CD4-positive, alpha-beta memory T cell (primary cell): ENCODE measurements at regions not wholly inside any gene's neighbourhood (a gene's known extent, or its start where the extent isn't known, plus 50 kb on each side); places are given as distances from the start of the nearest gene placed in this dataset.
A peak's percentile ranks its signal among the peaks of the same experiment; 100 is the strongest.

ENCODE experiments used
- CTCF ChIA-PET: fragments of 350-600 bp; sonication (Branson Sonifier 250); formaldehyde crosslinking; loops from one replicate; lab custom pipeline; 2021; ENCODE audit warnings: inconsistent platforms; ENCODE audit not compliant: partially characterized antibody; lab: Charles Lee
- POLR2A ChIA-PET: fragments of 350-600 bp; sonication (Branson Sonifier 250); formaldehyde crosslinking; loops from one replicate; lab custom pipeline; 2021; ENCODE audit not compliant: partially characterized antibody; lab: Charles Lee
- DNase-seq, 5 donors: peaks; one replicate each; pipeline versions ENCODE4 v3.0.0 to v3.0.0-alpha.2; 2020 to 2022; ENCODE audit warnings: mixed read lengths in 1 of 5
- H3K27ac ChIP-seq: one replicate; pipeline ENCODE4 v1.7.0; 2013; ENCODE audit warnings: low read depth, low read length
- H3K27me3 ChIP-seq: 2 replicates; pipeline ENCODE4 v1.7.0; 2013; ENCODE audit warnings: mild to moderate bottlenecking, low read length, moderate library complexity; ENCODE audit not compliant: insufficient read depth
- H3K36me3 ChIP-seq: 2 replicates; pipeline ENCODE4 v1.7.0; 2013; ENCODE audit warnings: mild to moderate bottlenecking, low read length, moderate library complexity; ENCODE audit not compliant: insufficient read depth
- H3K4me1 ChIP-seq: 2 replicates; pipeline ENCODE4 v1.7.0; 2013; ENCODE audit warnings: mild to moderate bottlenecking, low read length, moderate library complexity; ENCODE audit not compliant: insufficient read depth
- H3K4me3 ChIP-seq, 2 donors: one replicate each; pipeline ENCODE4 v1.7.0; 2013; ENCODE audit warnings: low read length in 2 of 2, mild to moderate bottlenecking in 1 of 2
- H3K9me3 ChIP-seq, 2 donors: one replicate each; pipeline ENCODE4 v1.7.0; 2013; ENCODE audit warnings: low read length in 2 of 2, control low read depth in 1 of 2; ENCODE audit not compliant: control insufficient read depth in 1 of 2
- H3K27ac Mint-ChIP-seq, 7 donors: one replicate each; pipeline ENCODE4 v1.8.0; 2020 to 2021; ENCODE audit warnings: mixed read lengths in 7 of 7, mild to moderate bottlenecking in 6 of 7, inconsistent platforms in 3 of 7, moderate library complexity in 3 of 7
- H3K27me3 Mint-ChIP-seq, 2 donors: one replicate each; pipeline ENCODE4 v1.8.0; 2020 to 2021; ENCODE audit warnings: mixed read lengths in 2 of 2
- H3K36me3 Mint-ChIP-seq, 2 donors: one replicate each; pipeline ENCODE4 v1.8.0; 2020 to 2021; ENCODE audit warnings: mixed read lengths in 2 of 2, inconsistent platforms in 1 of 2, mild to moderate bottlenecking in 1 of 2
- H3K4me1 Mint-ChIP-seq, 4 donors: one replicate each; pipeline ENCODE4 v1.8.0; 2020 to 2021; ENCODE audit warnings: mixed read lengths in 4 of 4, mild to moderate bottlenecking in 1 of 4
- H3K4me3 Mint-ChIP-seq, 8 donors: one replicate each; pipeline ENCODE4 v1.8.0; 2020 to 2021; ENCODE audit warnings: mixed read lengths in 8 of 8, mild to moderate bottlenecking in 7 of 8, moderate library complexity in 6 of 8, inconsistent platforms in 3 of 8
- H3K9me3 Mint-ChIP-seq, 8 donors: one replicate each; pipeline ENCODE4 v1.8.0; 2020 to 2021; ENCODE audit warnings: mixed read lengths in 8 of 8, mild to moderate bottlenecking in 5 of 8, inconsistent platforms in 3 of 8, moderate library complexity in 1 of 8
- intact Hi-C: fragments of 100-400 bp; cut with micrococcal nuclease; formaldehyde crosslinking; loops from one replicate; pipeline ENCODE4 v1.15.1; 2023

GRCh38 chr3:125645616-125646015 lies 50.3 kb upstream of the OSBPL11 start:
- Mint-ChIP-seq H3K36me3 (no peaks in the 10 kb centered on the region), H3K27ac (no peak overlapping the region), H3K27me3 (no peaks in the 10 kb centered on the region), H3K4me3 (no peak overlapping the region), H3K9me3 (no peaks in the 10 kb centered on the region), H3K4me1 (no peaks in the 10 kb centered on the region)
- no peak for DNase-seq
- no peak overlapping the region for H3K4me3 ChIP-seq
- intact Hi-C loops, result no loop called here
- ChIA-PET CTCF (no interaction called here), POLR2A (no interaction called here)
- H3K27ac ChIP-seq, result no peak overlapping the region
- no peaks in the 10 kb centered on the region for H3K9me3 ChIP-seq
- no peaks in the 10 kb centered on the region for H3K36me3 ChIP-seq
- no peaks in the 10 kb centered on the region for H3K4me1 ChIP-seq
- no peaks in the 10 kb centered on the region for H3K27me3 ChIP-seq

DNA sequence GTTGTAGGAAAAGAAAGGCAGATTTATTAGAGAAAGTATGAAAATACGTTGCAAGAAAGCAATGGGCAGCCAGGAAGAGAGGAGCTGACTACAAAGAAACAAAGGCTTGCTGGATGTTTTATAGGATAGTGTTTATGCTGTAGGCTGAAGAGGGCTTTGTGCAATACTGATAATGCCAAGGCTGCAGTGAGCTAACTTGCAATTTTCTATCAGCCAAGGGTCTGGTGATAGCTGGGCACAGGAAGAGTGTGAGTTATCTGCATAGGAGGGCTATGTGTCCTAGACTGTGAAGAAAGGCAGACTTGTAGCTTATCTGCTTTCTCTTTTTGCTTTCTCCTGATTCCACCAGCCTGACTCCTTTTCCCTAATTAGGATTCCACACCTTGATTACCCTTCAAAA lies 51.3 kb upstream of the OSBPL11 start:
- H3K9me3 ChIP-seq, result no peaks in the 10 kb centered on the region
- H3K4me3 ChIP-seq, result no peak overlapping the region
- Mint-ChIP-seq H3K27ac (no peak overlapping the region), H3K4me3 (no peak overlapping the region), H3K36me3 (no peaks in the 10 kb centered on the region), H3K27me3 (no peaks in the 10 kb centered on the region), H3K4me1 (no peaks in the 10 kb centered on the region), H3K9me3 (no peaks in the 10 kb centered on the region)
- H3K36me3 ChIP-seq, result no peaks in the 10 kb centered on the region
- CTCF ChIA-PET, result no interaction called here
- intact Hi-C loops, result no loop called here
- DNase-seq, result no peak
- POLR2A ChIA-PET, result no interaction called here
- H3K4me1 ChIP-seq, result no peaks in the 10 kb centered on the region
- no peaks in the 10 kb centered on the region for H3K27me3 ChIP-seq
- H3K27ac ChIP-seq, result no peak overlapping the region

GRCh38 chr3:125647318-125648014 lies 52.2 kb upstream of the OSBPL11 start:
- H3K27ac Mint-ChIP-seq, result no peak overlapping the region
- CTCF ChIA-PET, result no interaction called here
- H3K36me3 Mint-ChIP-seq, result no peaks in the 10 kb centered on the region

DNA sequence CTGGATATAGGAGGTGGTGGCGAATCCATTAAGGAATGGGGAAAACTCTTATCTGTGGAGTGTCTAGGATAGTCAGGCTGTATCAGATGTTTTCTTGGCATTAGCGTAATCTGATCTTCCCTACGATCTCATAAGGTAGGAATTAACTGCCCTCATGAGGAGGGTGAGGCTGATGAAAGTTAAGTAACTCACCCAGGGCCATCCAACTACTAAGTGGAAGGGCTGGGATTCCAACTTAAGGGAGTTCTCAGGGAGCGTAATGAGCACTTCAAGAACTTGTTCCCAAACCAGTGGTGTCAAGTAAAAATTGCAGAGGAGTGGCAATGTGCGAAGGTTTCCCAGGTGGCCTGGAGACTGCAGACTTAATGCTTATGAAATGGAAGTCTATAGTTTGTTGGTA lies 55.9 kb upstream of the OSBPL11 start:
- no peak for DNase-seq
- Histone ChIP-seq H3K9me3 (no peaks in the 10 kb centered on the region), H3K27me3 (no peaks in the 10 kb centered on the region), H3K4me1 (no peaks in the 10 kb centered on the region), H3K36me3 (no peaks in the 10 kb centered on the region), H3K4me3 (no peak overlapping the region), H3K27ac (no peak overlapping the region)
- intact Hi-C loops, result no loop called here
- CTCF ChIA-PET, result no interaction called here
- Mint-ChIP-seq H3K27ac (no peak overlapping the region), H3K36me3 (no peaks in the 10 kb centered on the region), H3K9me3 (no peaks in the 10 kb centered on the region), H3K4me1 (no peaks in the 10 kb centered on the region), H3K27me3 (no peaks in the 10 kb centered on the region), H3K4me3 (no peak overlapping the region)
- POLR2A ChIA-PET, result no interaction called here

More at GRCh38 chr3:125647318-125648014, 52.2 kb upstream of the OSBPL11 start:
- Mint-ChIP-seq H3K27me3 (no peaks in the 10 kb centered on the region), H3K4me1 (no peaks in the 10 kb centered on the region), H3K9me3 (no peaks in the 10 kb centered on the region), H3K4me3 (no peak overlapping the region)
- POLR2A ChIA-PET, result no interaction called here
- intact Hi-C loops, result no loop called here
- H3K27ac ChIP-seq, result no peak overlapping the region
- H3K36me3 ChIP-seq, result no peaks in the 10 kb centered on the region
- H3K4me3 ChIP-seq, result no peak overlapping the region
- H3K4me1 ChIP-seq, result no peaks in the 10 kb centered on the region
- no peaks in the 10 kb centered on the region for H3K27me3 ChIP-seq
- no peaks in the 10 kb centered on the region for H3K9me3 ChIP-seq
- no peak for DNase-seq

GRCh38 chr3:125652349-125652748 lies 57.1 kb upstream of the OSBPL11 start:
- no peaks in the 10 kb centered on the region for H3K27me3 Mint-ChIP-seq
- H3K4me1 Mint-ChIP-seq, result no peaks in the 10 kb centered on the region
- Histone ChIP-seq H3K4me1 (no peaks in the 10 kb centered on the region), H3K27ac (no peak overlapping the region), H3K9me3 (no peaks in the 10 kb centered on the region), H3K36me3 (no peaks in the 10 kb centered on the region), H3K27me3 (no peaks in the 10 kb centered on the region), H3K4me3 (no peak overlapping the region)
- DNase-seq, result no peak
- no peaks in the 10 kb centered on the region for H3K36me3 Mint-ChIP-seq
- H3K9me3 Mint-ChIP-seq, result no peaks in the 10 kb centered on the region
- intact Hi-C loops, result no loop called here
- H3K4me3 Mint-ChIP-seq, result no peak overlapping the region
- H3K27ac Mint-ChIP-seq, result no peak overlapping the region
- POLR2A ChIA-PET, result no interaction called here
- CTCF ChIA-PET, result no interaction called here

GRCh38 chr3:125654526-125654925 lies 59.2 kb upstream of the OSBPL11 start:
- POLR2A ChIA-PET, result no interaction called here

DNA sequence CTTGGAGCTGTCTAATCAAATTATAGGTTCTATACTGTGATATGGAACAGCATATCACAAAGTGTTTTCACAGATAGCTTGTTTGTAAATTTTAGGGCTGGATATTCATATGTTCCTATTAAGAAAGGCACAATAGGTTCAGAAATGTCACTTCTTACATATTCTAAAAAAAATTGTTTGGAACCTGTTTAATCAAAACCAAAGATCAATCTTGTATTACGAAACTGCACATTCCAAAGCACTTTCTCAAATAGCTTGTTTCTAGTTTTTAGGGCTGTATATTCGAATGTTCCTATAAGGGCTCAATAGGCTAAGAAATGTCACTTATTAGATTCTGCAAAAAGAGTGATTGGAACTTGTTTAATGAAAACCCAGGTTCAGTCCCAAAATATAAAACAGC lies 67.4 kb upstream of the OSBPL11 start:
- no peak for DNase-seq
- Histone ChIP-seq H3K4me1 (no peaks in the 10 kb centered on the region), H3K27ac (no peak overlapping the region), H3K27me3 (no peaks in the 10 kb centered on the region), H3K9me3 (no peaks in the 10 kb centered on the region), H3K36me3 (no peaks in the 10 kb centered on the region), H3K4me3 (no peak overlapping the region)
- Mint-ChIP-seq H3K36me3 (no peaks in the 10 kb centered on the region), H3K27ac (no peak overlapping the region), H3K27me3 (no peaks in the 10 kb centered on the region), H3K4me3 (no peak overlapping the region), H3K9me3 (no peaks in the 10 kb centered on the region), H3K4me1 (no peaks in the 10 kb centered on the region)
- ChIA-PET POLR2A (no interaction called here), CTCF (no interaction called here)
- intact Hi-C loops, result no loop called here

More at GRCh38 chr3:125654526-125654925, 59.2 kb upstream of the OSBPL11 start:
- intact Hi-C loops, result no loop called here
- Histone ChIP-seq H3K9me3 (no peaks in the 10 kb centered on the region), H3K27me3 (no peaks in the 10 kb centered on the region), H3K36me3 (no peaks in the 10 kb centered on the region), H3K4me3 (no peak overlapping the region), H3K27ac (no peak overlapping the region), H3K4me1 (no peaks in the 10 kb centered on the region)
- Mint-ChIP-seq H3K27me3 (no peaks in the 10 kb centered on the region), H3K4me3 (no peak overlapping the region), H3K4me1 (no peaks in the 10 kb centered on the region), H3K36me3 (no peaks in the 10 kb centered on the region), H3K9me3 (no peaks in the 10 kb centered on the region), H3K27ac (no peak overlapping the region)
- CTCF ChIA-PET, result no interaction called here
- DNase-seq, result no peak

- H3K27ac Mint-ChIP-seq, result peak overlapping the region in 1 of 7 donors; percentile 6
- Histone ChIP-seq H3K27me3 (no peaks in the 10 kb centered on the region), H3K4me1 (no peaks in the 10 kb centered on the region), H3K4me3 (no peak overlapping the region), H3K36me3 (no peaks in the 10 kb centered on the region), H3K27ac (no peak overlapping the region), H3K9me3 (no peaks in the 10 kb centered on the region)
- ChIA-PET CTCF (no interaction called here), POLR2A (no interaction called here)
- DNase-seq, result no peak
- no peaks in the 10 kb centered on the region for H3K27me3 Mint-ChIP-seq
- H3K4me1 Mint-ChIP-seq, result peaks cover 0 to 9% (median 2%) of the 10 kb centered on the region in 4 donors
- H3K4me3 Mint-ChIP-seq, result no peak overlapping the region
- no peaks in the 10 kb centered on the region for H3K36me3 Mint-ChIP-seq
- H3K9me3 Mint-ChIP-seq, result peaks cover 0 to 2% (median 0%) of the 10 kb centered on the region in 8 donors
- intact Hi-C loops, result no loop called here
These were observed 75.1 kb upstream of the OSBPL11 start for GRCh38 chr3:125670352-125670751.
